ENCODE measurements at regions not wholly inside any gene's neighbourhood (a gene's known extent, or its start where the extent isn't known, plus 50 kb on each side); places are given as distances from the start of the nearest gene placed in this dataset.

DNA sequence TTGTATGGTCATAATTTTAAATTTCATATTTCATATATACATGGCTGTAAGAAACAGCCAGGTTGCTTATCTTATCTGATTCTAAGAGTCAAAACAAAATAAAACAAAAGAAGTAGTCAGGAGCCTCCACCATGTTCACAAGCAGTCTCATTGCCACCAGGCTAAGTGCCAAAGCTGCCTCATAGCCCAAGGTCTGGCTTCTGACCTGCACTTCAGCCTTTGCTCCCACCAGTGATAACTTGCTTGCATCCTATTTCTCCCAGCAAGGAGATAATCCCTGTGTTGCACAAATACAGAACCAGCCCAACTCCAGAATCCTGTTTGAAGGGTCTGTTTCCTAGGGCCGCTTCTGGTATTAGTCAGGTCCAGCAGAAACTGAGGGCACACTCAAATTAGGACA is 53.9 kb upstream of the TSKU start:
- Histone ChIP-seq H3K27me3 (ENCODE audit: control insufficient read depth in 2 of 2, insufficient read depth in 2 of 2, low read length in 2 of 2) (no peaks in the 10 kb centered on the region), H3K27ac (ENCODE audit: low read depth in 1 of 2, low read length in 2 of 2) (no peak overlapping the region), H2AFZ (ENCODE audit: insufficient read depth, low read depth, low read length, poor library complexity, severe bottlenecking) (no peak overlapping the region), H3K4me3 (replicated peaks in 1 of 3; ENCODE audit: low read depth in 2 of 3, low read length in 3 of 3) (no peak overlapping the region), H3K4me2 (replicated peaks; ENCODE audit: extremely low read depth, low read length, poor library complexity, severe bottlenecking) (no peak overlapping the region), H4K20me1 (ENCODE audit: insufficient read depth, low read length) (no peaks in the 10 kb centered on the region), H3K79me2 (ENCODE audit: insufficient read depth, low read length) (no peaks in the 10 kb centered on the region), H3K36me3 (replicated peaks in 1 of 2; ENCODE audit: control insufficient read depth in 1 of 2, insufficient read depth in 2 of 2, low read length in 2 of 2) (no peaks in the 10 kb centered on the region), H3K4me1 (ENCODE audit: control insufficient read depth in 1 of 2, insufficient read depth in 2 of 2, low read length in 2 of 2) (no peaks in the 10 kb centered on the region), H3K9ac (ENCODE audit: insufficient read depth, low read length, poor library complexity, severe bottlenecking) (no peak overlapping the region), H3K9me3 (replicated peaks in 1 of 2; ENCODE audit: control insufficient read depth in 1 of 2, insufficient read depth in 1 of 2, low read length in 2 of 2) (no peaks in the 10 kb centered on the region)
- intact Hi-C loops (cut with micrococcal nuclease): loop anchor here in 1 of 2 donors (10.0 kb wide), 1 partner anchor 356 kb away; no protein-coding TSS in a partner anchor
- H3K4me1 Mint-ChIP-seq: no peaks in the 10 kb centered on the region
- no peaks in the 10 kb centered on the region for H3K36me3 Mint-ChIP-seq
- H3K9me3 Mint-ChIP-seq: no peaks in the 10 kb centered on the region
- no peak for DNase-seq
- no peak overlapping the region for H3K4me3 Mint-ChIP-seq
- TF ChIP-seq, protein P1, sequence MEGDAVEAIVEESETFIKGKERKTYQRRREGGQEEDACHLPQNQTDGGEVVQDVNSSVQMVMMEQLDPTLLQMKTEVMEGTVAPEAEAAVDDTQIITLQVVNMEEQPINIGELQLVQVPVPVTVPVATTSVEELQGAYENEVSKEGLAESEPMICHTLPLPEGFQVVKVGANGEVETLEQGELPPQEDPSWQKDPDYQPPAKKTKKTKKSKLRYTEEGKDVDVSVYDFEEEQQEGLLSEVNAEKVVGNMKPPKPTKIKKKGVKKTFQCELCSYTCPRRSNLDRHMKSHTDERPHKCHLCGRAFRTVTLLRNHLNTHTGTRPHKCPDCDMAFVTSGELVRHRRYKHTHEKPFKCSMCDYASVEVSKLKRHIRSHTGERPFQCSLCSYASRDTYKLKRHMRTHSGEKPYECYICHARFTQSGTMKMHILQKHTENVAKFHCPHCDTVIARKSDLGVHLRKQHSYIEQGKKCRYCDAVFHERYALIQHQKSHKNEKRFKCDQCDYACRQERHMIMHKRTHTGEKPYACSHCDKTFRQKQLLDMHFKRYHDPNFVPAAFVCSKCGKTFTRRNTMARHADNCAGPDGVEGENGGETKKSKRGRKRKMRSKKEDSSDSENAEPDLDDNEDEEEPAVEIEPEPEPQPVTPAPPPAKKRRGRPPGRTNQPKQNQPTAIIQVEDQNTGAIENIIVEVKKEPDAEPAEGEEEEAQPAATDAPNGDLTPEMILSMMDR (IDR thresholded peaks at IDR 0.05): no peak
- no peak overlapping the region for H3K27ac Mint-ChIP-seq
- H3K27me3 Mint-ChIP-seq (ENCODE audit: low read depth in 3 of 3): peaks cover 10 to 18% (median 12%) of the 10 kb centered on the region in 3 donors
- WGBS (ENCODE audit: insufficient coverage): no CpG with 5 or more reads among the region's 1 CpG

DNA sequence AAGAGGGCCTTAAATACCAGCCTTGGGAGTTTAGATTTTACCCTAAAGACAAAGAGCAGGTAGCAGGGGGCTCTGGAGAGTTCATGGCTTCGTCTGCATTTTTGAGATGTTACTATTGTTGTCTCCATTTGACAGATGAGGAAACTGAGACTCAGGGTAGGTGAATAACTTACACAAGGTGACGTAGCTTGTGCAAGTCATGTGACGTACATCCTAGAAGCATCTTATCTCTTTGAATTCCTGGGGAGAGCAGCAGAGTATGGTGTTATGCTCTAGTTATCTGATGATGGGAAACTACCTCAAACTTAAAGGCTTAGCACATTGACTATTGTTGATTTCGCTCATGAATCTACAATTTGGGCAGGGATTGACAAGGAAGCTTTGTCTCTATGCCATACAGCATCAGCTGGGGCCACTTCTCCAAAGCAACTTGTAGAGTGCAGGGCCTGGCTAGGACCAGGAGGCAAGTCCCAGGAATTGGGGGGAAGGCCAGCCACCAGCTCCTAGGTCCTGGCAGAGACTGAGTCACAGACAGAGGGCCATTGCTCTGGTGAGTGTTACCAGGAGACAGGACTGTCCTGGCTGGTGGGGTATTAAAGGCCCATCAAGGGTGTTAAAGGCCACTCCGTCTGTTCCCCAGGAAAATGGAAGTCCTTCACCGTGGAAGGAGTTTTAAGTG is 52.1 kb upstream of the TSKU start:
- no peaks in the 10 kb centered on the region for H4K20me1 ChIP-seq (ENCODE audit: insufficient read depth, low read length)
- H3K9ac ChIP-seq (ENCODE audit: insufficient read depth, low read length, poor library complexity, severe bottlenecking): no peak overlapping the region
- Mint-ChIP-seq H3K36me3 (no peaks in the 10 kb centered on the region), H3K9me3 (no peaks in the 10 kb centered on the region), H3K4me3 (no peak overlapping the region), H3K27ac (no peak overlapping the region), H3K27me3 (ENCODE audit: low read depth in 3 of 3) (peaks cover 3 to 15% (median 10%) of the 10 kb centered on the region in 3 donors), H3K4me1 (no peaks in the 10 kb centered on the region)
- H2AFZ ChIP-seq (ENCODE audit: insufficient read depth, low read depth, low read length, poor library complexity, severe bottlenecking): no peak overlapping the region
- no peaks in the 10 kb centered on the region for H3K4me1 ChIP-seq (ENCODE audit: control insufficient read depth in 1 of 2, insufficient read depth in 2 of 2, low read length in 2 of 2)
- H3K79me2 ChIP-seq (ENCODE audit: insufficient read depth, low read length): no peaks in the 10 kb centered on the region
- WGBS (ENCODE audit: insufficient coverage): 93% methylated on average over 4 of the region's 6 CpGs
- H3K9me3 ChIP-seq (replicated peaks in 1 of 2; ENCODE audit: control insufficient read depth in 1 of 2, insufficient read depth in 1 of 2, low read length in 2 of 2): no peaks in the 10 kb centered on the region
- intact Hi-C loops (cut with micrococcal nuclease): loop anchor here in 1 of 2 donors (5.0 to 10.0 kb wide), 2 partner anchors 164 to 186 kb away; no protein-coding TSS in a partner anchor
- H3K27ac ChIP-seq (ENCODE audit: low read depth in 1 of 2, low read length in 2 of 2): no peak overlapping the region
- TF ChIP-seq, protein P1 (IDR thresholded peaks at IDR 0.05): no peak
- peak in 1 of 3 donors; percentile 12 for DNase-seq
- H3K4me3 ChIP-seq (replicated peaks in 1 of 3; ENCODE audit: low read depth in 2 of 3, low read length in 3 of 3): no peak overlapping the region
- no peaks in the 10 kb centered on the region for H3K36me3 ChIP-seq (replicated peaks in 1 of 2; ENCODE audit: control insufficient read depth in 1 of 2, insufficient read depth in 2 of 2, low read length in 2 of 2)
- no peak overlapping the region for H3K4me2 ChIP-seq (replicated peaks; ENCODE audit: extremely low read depth, low read length, poor library complexity, severe bottlenecking)
- no peaks in the 10 kb centered on the region for H3K27me3 ChIP-seq (ENCODE audit: control insufficient read depth in 2 of 2, insufficient read depth in 2 of 2, low read length in 2 of 2)
